Loucy (cell line): ENCODE measurements at regions not wholly inside any gene's neighbourhood (a gene's known extent, or its start where the extent isn't known, plus 50 kb on each side); places are given as distances from the start of the nearest gene placed in this dataset.
A peak's percentile ranks its signal among the peaks of the same experiment; 100 is the strongest.

Experiments
- H2AFZ ChIP-seq: fragments of 200-600 bp; sonication (generic); 2 replicates; pipeline ENCODE4 v1.6.0; 2016; ENCODE audit warnings: antibody characterized with exemption, mild to moderate bottlenecking, low read length, moderate library complexity
- H3F3A ChIP-seq: fragments of 200-600 bp; 2 replicates; pipeline ENCODE4 v1.6.0; 2016; ENCODE audit warnings: antibody characterized with exemption, low read depth, mild to moderate bottlenecking
- H3K27me3 ChIP-seq: fragments of 200-600 bp; sonication (generic); 2 replicates; pipeline ENCODE4 v1.6.1; 2014; ENCODE audit warnings: low read length, mild to moderate bottlenecking; ENCODE audit not compliant: insufficient read depth, poor library complexity, severe bottlenecking
- H3K36me3 ChIP-seq: fragments of 200-600 bp; sonication (generic); 2 replicates; pipeline ENCODE4 v1.6.1; 2016; ENCODE audit warnings: low read length; ENCODE audit not compliant: insufficient read depth
- H3K4me1 ChIP-seq: fragments of 200-600 bp; sonication (generic); 2 replicates; pipeline ENCODE4 v1.5.1; 2014; ENCODE audit warnings: low read length, mild to moderate bottlenecking; ENCODE audit not compliant: insufficient read depth, poor library complexity, severe bottlenecking
- H3K4me2 ChIP-seq: fragments of 200-600 bp; sonication (generic); 2 replicates; pipeline ENCODE4 v1.6.0; 2014; ENCODE audit warnings: antibody characterized with exemption, low read length, low read depth, mild to moderate bottlenecking; ENCODE audit not compliant: poor library complexity, severe bottlenecking
- H3K4me3 ChIP-seq: fragments of 200-600 bp; sonication (generic); 2 replicates; pipeline ENCODE4 v1.5.1; 2014; ENCODE audit warnings: low read length, mild to moderate bottlenecking, mixed read lengths; ENCODE audit not compliant: poor library complexity, severe bottlenecking
- H3K79me2 ChIP-seq: fragments of 200-600 bp; sonication (generic); 2 replicates; pipeline ENCODE4 v1.6.1; 2014; ENCODE audit warnings: low read length; ENCODE audit not compliant: insufficient read depth
- H3K9ac ChIP-seq: fragments of 200-600 bp; sonication (generic); 2 replicates; pipeline ENCODE4 v1.6.0; 2014; ENCODE audit warnings: mild to moderate bottlenecking, low read depth, low read length, moderate library complexity; ENCODE audit not compliant: poor library complexity, severe bottlenecking
- H3K9me2 ChIP-seq: fragments of 200-600 bp; sonication (generic); replicated peaks from 2 replicates; pipeline ENCODE4 v1.6.1; 2016; ENCODE audit warnings: low read depth, low read length, mixed read lengths
- H3K9me3 ChIP-seq: fragments of 200-600 bp; sonication (generic); 2 replicates; pipeline ENCODE4 v1.6.1; 2014; ENCODE audit warnings: mild to moderate bottlenecking, antibody characterized with exemption, low read length, low read depth; ENCODE audit not compliant: insufficient read depth
- H4K20me1 ChIP-seq: fragments of 200-600 bp; sonication (generic); 2 replicates; pipeline ENCODE4 v1.6.0; 2014; ENCODE audit warnings: antibody characterized with exemption, low read length, mild to moderate bottlenecking; ENCODE audit not compliant: insufficient read depth, poor library complexity, severe bottlenecking
- CTCF ChIP-seq: fragments of 200-600 bp; sonication (generic); conservative IDR thresholded peaks from 2 replicates; pipeline ENCODE4 v1.5.1; 2014; ENCODE audit warnings: mild to moderate bottlenecking, antibody characterized with exemption, low read length
- EZH2phosphoT487 ChIP-seq: fragments of 200-600 bp; IDR thresholded peaks from 2 replicates; pipeline ENCODE4 v1.6.1; 2018; ENCODE audit warnings: antibody characterized with exemption, mild to moderate bottlenecking, moderate library complexity, borderline replicate concordance

GRCh38 chr14:82855912-82856391 lies 1322.3 kb upstream of the SEL1L start:
- H3K9me3 ChIP-seq, result no peaks in the 10 kb centered on the region
- no peaks in the 10 kb centered on the region for H3K9me2 ChIP-seq
- H3K4me1 ChIP-seq, result no peaks in the 10 kb centered on the region
- H3K79me2 ChIP-seq, result no peaks in the 10 kb centered on the region
- peak; percentile 67 for TF ChIP-seq CTCF
- no peak for TF ChIP-seq EZH2phosphoT487
- H3K4me2 ChIP-seq, result no peak overlapping the region
- H3K4me3 ChIP-seq, result no peak overlapping the region
- H2AFZ ChIP-seq, result no peak overlapping the region
- no peak overlapping the region for H3K9ac ChIP-seq
- no peaks in the 10 kb centered on the region for H4K20me1 ChIP-seq
- H3K36me3 ChIP-seq, result no peaks in the 10 kb centered on the region
- no peaks in the 10 kb centered on the region for H3F3A ChIP-seq
- no peaks in the 10 kb centered on the region for H3K27me3 ChIP-seq

DNA sequence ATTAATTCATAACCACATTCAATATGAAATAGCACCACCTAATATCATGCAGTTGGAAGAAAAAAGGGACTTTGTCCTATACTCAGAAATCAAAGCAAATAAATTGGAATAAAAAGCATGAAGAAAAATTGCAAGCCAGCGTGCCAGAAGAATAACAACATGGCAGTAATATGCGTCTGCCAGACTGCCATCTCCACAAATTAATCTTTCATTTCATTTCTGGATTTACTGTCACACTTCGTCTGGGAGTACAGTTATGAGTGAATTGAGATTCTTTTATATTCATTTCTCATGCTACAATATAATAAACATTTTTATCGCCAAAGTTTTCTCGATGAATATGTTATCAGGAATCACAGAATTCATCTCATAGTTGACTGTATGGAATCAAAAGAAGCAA lies 1327.7 kb upstream of the SEL1L start:
- TF ChIP-seq CTCF (no peak), EZH2phosphoT487 (no peak)
- Histone ChIP-seq H3K4me2 (no peak overlapping the region), H3K27me3 (no peaks in the 10 kb centered on the region), H3F3A (no peaks in the 10 kb centered on the region), H2AFZ (no peak overlapping the region), H3K79me2 (no peaks in the 10 kb centered on the region), H4K20me1 (no peaks in the 10 kb centered on the region), H3K9me2 (no peaks in the 10 kb centered on the region), H3K9ac (no peak overlapping the region), H3K4me1 (no peaks in the 10 kb centered on the region), H3K9me3 (no peaks in the 10 kb centered on the region), H3K36me3 (no peaks in the 10 kb centered on the region), H3K4me3 (no peak overlapping the region)

DNA sequence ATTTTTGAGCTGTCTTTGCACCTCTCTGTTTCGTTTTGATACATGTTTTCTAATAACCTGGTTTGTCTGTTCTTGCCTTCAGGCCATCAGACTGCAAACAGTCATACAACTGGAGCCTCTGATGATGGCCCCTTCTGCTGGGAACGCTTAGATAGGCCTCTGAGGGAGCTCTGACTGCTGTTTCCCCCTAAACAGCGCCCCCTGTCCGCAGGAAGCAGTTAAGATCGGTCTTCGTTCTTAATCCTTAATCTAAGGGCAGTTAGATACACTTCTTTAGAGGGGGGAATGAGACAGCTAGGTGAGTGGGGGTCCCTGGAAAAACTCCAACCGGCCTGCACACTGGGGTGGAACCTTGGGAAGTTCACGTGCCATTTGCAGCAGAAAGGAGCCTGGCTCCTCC lies 1338.8 kb upstream of the SEL1L start:
- no peak overlapping the region for H3K4me2 ChIP-seq
- H3K4me3 ChIP-seq, result no peak overlapping the region
- H2AFZ ChIP-seq, result no peak overlapping the region
- no peaks in the 10 kb centered on the region for H3K79me2 ChIP-seq
- no peaks in the 10 kb centered on the region for H3K9me2 ChIP-seq
- H3K36me3 ChIP-seq, result no peaks in the 10 kb centered on the region
- no peaks in the 10 kb centered on the region for H3F3A ChIP-seq
- H3K27me3 ChIP-seq, result no peaks in the 10 kb centered on the region
- H3K4me1 ChIP-seq, result no peaks in the 10 kb centered on the region
- H4K20me1 ChIP-seq, result no peaks in the 10 kb centered on the region
- H3K9me3 ChIP-seq, result no peaks in the 10 kb centered on the region
- no peak overlapping the region for H3K9ac ChIP-seq
- no peak for TF ChIP-seq EZH2phosphoT487
- peak; percentile 58 for TF ChIP-seq CTCF
